ENCODE measurements at regions not wholly inside any gene's neighbourhood (a gene's known extent, or its start where the extent isn't known, plus 50 kb on each side); places are given as distances from the start of the nearest gene placed in this dataset.

- no peak overlapping the region for H3K4me2 ChIP-seq (ENCODE audit: low read depth, low read length, poor library complexity, severe bottlenecking)
Measured at GRCh38 chr16:79850348-79850747, 249.8 kb upstream of the MAF start.

GRCh38 chr16:79849119-79849518, 248.6 kb upstream of the MAF start:
- Histone ChIP-seq H4K20me1 (ENCODE audit: insufficient read depth, low read length, poor library complexity, severe bottlenecking) (no peaks in the 10 kb centered on the region), H3K4me2 (ENCODE audit: low read depth, low read length, poor library complexity, severe bottlenecking) (no peak overlapping the region)

More at GRCh38 chr16:79850348-79850747, 249.8 kb upstream of the MAF start:
- Histone ChIP-seq H3K4me1 (ENCODE audit: insufficient read depth, low read length, poor library complexity, severe bottlenecking) (peaks cover 7% of the 10 kb centered on the region), H3K9me3 (ENCODE audit: insufficient read depth, low read depth, low read length) (peaks cover under 1% of the 10 kb centered on the region; the same call in 1 of the 2 replicates), H3F3A (ENCODE audit: low read depth) (no peaks in the 10 kb centered on the region), H3K4me3 (ENCODE audit: low read length, poor library complexity, severe bottlenecking) (no peak overlapping the region), H3K79me2 (ENCODE audit: insufficient read depth, low read length) (no peaks in the 10 kb centered on the region), H3K27me3 (ENCODE audit: insufficient read depth, low read length, poor library complexity, severe bottlenecking) (no peaks in the 10 kb centered on the region), H3K9me2 (replicated peaks; ENCODE audit: low read depth, low read length) (no peaks in the 10 kb centered on the region), H3K9ac (ENCODE audit: low read depth, low read length, poor library complexity, severe bottlenecking) (no peak overlapping the region), H2AFZ (ENCODE audit: low read length) (no peak overlapping the region), H3K36me3 (ENCODE audit: insufficient read depth, low read length) (no peaks in the 10 kb centered on the region), H4K20me1 (ENCODE audit: insufficient read depth, low read length, poor library complexity, severe bottlenecking) (no peaks in the 10 kb centered on the region)
- no peak for TF ChIP-seq CTCF (conservative IDR thresholded peaks at IDR 0.05; ENCODE audit: low read length)
- TF ChIP-seq EZH2phosphoT487 (IDR thresholded peaks at IDR 0.05; ENCODE audit: borderline replicate concordance): no peak

GRCh38 chr16:79848719-79849118, 248.2 kb upstream of the MAF start:
- H3K9ac ChIP-seq (ENCODE audit: low read depth, low read length, poor library complexity, severe bottlenecking): no peak overlapping the region
- no peaks in the 10 kb centered on the region for H3K9me3 ChIP-seq (ENCODE audit: insufficient read depth, low read depth, low read length)
- no peaks in the 10 kb centered on the region for H3K9me2 ChIP-seq (replicated peaks; ENCODE audit: low read depth, low read length)
- H3K36me3 ChIP-seq (ENCODE audit: insufficient read depth, low read length): no peaks in the 10 kb centered on the region
- H2AFZ ChIP-seq (ENCODE audit: low read length): no peak overlapping the region
- no peaks in the 10 kb centered on the region for H4K20me1 ChIP-seq (ENCODE audit: insufficient read depth, low read length, poor library complexity, severe bottlenecking)
- H3K27me3 ChIP-seq (ENCODE audit: insufficient read depth, low read length, poor library complexity, severe bottlenecking): no peaks in the 10 kb centered on the region
- no peak overlapping the region for H3K4me2 ChIP-seq (ENCODE audit: low read depth, low read length, poor library complexity, severe bottlenecking)
- TF ChIP-seq CTCF (conservative IDR thresholded peaks at IDR 0.05; ENCODE audit: low read length) (no peak), EZH2phosphoT487 (IDR thresholded peaks at IDR 0.05; ENCODE audit: borderline replicate concordance) (no peak)
- H3K4me1 ChIP-seq (ENCODE audit: insufficient read depth, low read length, poor library complexity, severe bottlenecking): peaks cover 12% of the 10 kb centered on the region
- H3F3A ChIP-seq (ENCODE audit: low read depth): no peaks in the 10 kb centered on the region
- no peak overlapping the region for H3K4me3 ChIP-seq (ENCODE audit: low read length, poor library complexity, severe bottlenecking)
- H3K79me2 ChIP-seq (ENCODE audit: insufficient read depth, low read length): no peaks in the 10 kb centered on the region

More at GRCh38 chr16:79849119-79849518, 248.6 kb upstream of the MAF start:
- Histone ChIP-seq H3K36me3 (ENCODE audit: insufficient read depth, low read length) (no peaks in the 10 kb centered on the region), H3F3A (ENCODE audit: low read depth) (no peaks in the 10 kb centered on the region), H3K9me2 (replicated peaks; ENCODE audit: low read depth, low read length) (no peaks in the 10 kb centered on the region), H2AFZ (ENCODE audit: low read length) (no peak overlapping the region), H3K4me1 (ENCODE audit: insufficient read depth, low read length, poor library complexity, severe bottlenecking) (peaks cover 12% of the 10 kb centered on the region), H3K9me3 (ENCODE audit: insufficient read depth, low read depth, low read length) (no peaks in the 10 kb centered on the region), H3K9ac (ENCODE audit: low read depth, low read length, poor library complexity, severe bottlenecking) (no peak overlapping the region), H3K4me3 (ENCODE audit: low read length, poor library complexity, severe bottlenecking) (no peak overlapping the region), H3K79me2 (ENCODE audit: insufficient read depth, low read length) (no peaks in the 10 kb centered on the region), H3K27me3 (ENCODE audit: insufficient read depth, low read length, poor library complexity, severe bottlenecking) (no peaks in the 10 kb centered on the region)
- no peak for TF ChIP-seq EZH2phosphoT487 (IDR thresholded peaks at IDR 0.05; ENCODE audit: borderline replicate concordance)

GRCh38 chr16:79847569-79847968, 247.0 kb upstream of the MAF start:
- Histone ChIP-seq H3K36me3 (ENCODE audit: insufficient read depth, low read length) (no peaks in the 10 kb centered on the region), H3K4me2 (ENCODE audit: low read depth, low read length, poor library complexity, severe bottlenecking) (no peak overlapping the region), H3K79me2 (ENCODE audit: insufficient read depth, low read length) (no peaks in the 10 kb centered on the region), H3K27me3 (ENCODE audit: insufficient read depth, low read length, poor library complexity, severe bottlenecking) (no peaks in the 10 kb centered on the region), H3K4me3 (ENCODE audit: low read length, poor library complexity, severe bottlenecking) (no peak overlapping the region), H2AFZ (ENCODE audit: low read length) (no peak overlapping the region), H4K20me1 (ENCODE audit: insufficient read depth, low read length, poor library complexity, severe bottlenecking) (no peaks in the 10 kb centered on the region), H3F3A (ENCODE audit: low read depth) (no peaks in the 10 kb centered on the region), H3K4me1 (ENCODE audit: insufficient read depth, low read length, poor library complexity, severe bottlenecking) (peaks cover 12% of the 10 kb centered on the region), H3K9ac (ENCODE audit: low read depth, low read length, poor library complexity, severe bottlenecking) (no peak overlapping the region), H3K9me2 (replicated peaks; ENCODE audit: low read depth, low read length) (no peaks in the 10 kb centered on the region), H3K9me3 (ENCODE audit: insufficient read depth, low read depth, low read length) (no peaks in the 10 kb centered on the region)
- TF ChIP-seq EZH2phosphoT487 (IDR thresholded peaks at IDR 0.05; ENCODE audit: borderline replicate concordance) (no peak), CTCF (conservative IDR thresholded peaks at IDR 0.05; ENCODE audit: low read length) (no peak)
